ENCODE measurements at regions not wholly inside any gene's neighbourhood (a gene's known extent, or its start where the extent isn't known, plus 50 kb on each side); places are given as distances from the start of the nearest gene placed in this dataset.

DNA sequence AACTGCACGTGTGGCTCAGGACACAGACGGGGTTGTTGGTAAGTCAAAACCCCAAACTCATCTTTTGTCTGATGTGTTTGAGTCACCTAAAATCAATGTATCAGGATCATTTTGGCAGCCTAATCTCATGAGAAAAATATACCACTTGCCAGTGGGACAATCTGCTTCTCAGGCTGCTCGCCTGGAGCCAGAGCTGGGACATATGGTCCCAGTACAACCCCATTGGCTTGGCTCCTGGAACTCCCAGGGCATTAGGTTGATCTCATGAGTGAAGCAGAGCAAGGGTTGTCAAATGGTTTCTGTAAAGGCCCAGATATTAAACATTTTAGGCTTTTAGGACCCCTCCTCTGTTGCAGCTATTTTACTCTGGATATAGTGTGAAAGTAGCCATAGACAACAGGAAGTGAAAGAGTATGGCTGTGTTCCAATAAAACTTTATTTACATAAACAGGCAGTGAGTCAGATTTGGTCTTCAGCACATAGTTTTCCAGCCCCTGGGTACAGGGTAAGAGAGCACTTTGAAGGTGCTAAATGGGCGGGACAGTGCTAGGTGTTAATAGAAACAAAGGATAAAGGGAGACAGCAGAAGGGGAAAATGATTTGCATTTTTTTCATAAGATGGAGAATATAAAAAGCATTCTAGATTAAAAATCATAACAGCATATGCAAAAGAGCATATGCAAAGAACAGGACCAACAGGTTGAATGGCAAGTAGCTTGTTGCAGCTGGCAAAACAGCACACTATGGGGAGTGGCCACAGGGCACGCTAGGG, 290.8 kb downstream of the KCNS3 start:
- Histone ChIP-seq H3K36me3 (ENCODE audit: control insufficient read depth, insufficient read depth, low read length) (no peaks in the 10 kb centered on the region), H3K4me3 (ENCODE audit: low read depth, low read length) (no peak overlapping the region), H3K27me3 (ENCODE audit: control insufficient read depth, insufficient read depth, low read length) (no peaks in the 10 kb centered on the region)
- TF ChIP-seq, protein P1, sequence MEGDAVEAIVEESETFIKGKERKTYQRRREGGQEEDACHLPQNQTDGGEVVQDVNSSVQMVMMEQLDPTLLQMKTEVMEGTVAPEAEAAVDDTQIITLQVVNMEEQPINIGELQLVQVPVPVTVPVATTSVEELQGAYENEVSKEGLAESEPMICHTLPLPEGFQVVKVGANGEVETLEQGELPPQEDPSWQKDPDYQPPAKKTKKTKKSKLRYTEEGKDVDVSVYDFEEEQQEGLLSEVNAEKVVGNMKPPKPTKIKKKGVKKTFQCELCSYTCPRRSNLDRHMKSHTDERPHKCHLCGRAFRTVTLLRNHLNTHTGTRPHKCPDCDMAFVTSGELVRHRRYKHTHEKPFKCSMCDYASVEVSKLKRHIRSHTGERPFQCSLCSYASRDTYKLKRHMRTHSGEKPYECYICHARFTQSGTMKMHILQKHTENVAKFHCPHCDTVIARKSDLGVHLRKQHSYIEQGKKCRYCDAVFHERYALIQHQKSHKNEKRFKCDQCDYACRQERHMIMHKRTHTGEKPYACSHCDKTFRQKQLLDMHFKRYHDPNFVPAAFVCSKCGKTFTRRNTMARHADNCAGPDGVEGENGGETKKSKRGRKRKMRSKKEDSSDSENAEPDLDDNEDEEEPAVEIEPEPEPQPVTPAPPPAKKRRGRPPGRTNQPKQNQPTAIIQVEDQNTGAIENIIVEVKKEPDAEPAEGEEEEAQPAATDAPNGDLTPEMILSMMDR (IDR thresholded peaks at IDR 0.05; ENCODE audit: insufficient read depth, low read length, poor library complexity, severe bottlenecking) = no peak
- DNase-seq (ENCODE audit: low read depth) = no peak

DNA sequence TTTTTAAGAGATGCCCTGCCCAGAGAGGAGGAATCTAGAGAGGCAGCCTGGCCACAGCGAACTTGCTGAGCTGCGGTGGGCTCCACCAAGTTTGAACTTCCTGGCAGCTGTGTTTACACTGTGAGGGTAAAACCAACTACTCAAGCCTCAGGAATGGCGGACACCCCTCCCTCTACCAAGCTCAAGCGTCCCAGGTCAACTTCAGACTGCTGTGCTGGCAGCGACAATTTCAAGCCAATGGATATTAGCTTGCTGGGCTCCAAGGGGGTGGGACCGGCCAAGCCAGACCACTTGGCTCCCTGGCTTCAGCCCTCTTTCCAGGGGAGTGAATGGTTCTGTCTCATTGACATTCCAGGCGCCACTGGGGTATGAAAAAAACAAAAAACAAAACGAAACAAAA, 289.4 kb downstream of the KCNS3 start:
- no peaks in the 10 kb centered on the region for H3K27me3 ChIP-seq (ENCODE audit: control insufficient read depth, insufficient read depth, low read length)
- no peak overlapping the region for H3K4me3 ChIP-seq (ENCODE audit: low read depth, low read length)
- DNase-seq (ENCODE audit: low read depth) = no peak
- H3K36me3 ChIP-seq (ENCODE audit: control insufficient read depth, insufficient read depth, low read length) = no peaks in the 10 kb centered on the region
- TF ChIP-seq, protein P1 (IDR thresholded peaks at IDR 0.05; ENCODE audit: insufficient read depth, low read length, poor library complexity, severe bottlenecking) = no peak

DNA sequence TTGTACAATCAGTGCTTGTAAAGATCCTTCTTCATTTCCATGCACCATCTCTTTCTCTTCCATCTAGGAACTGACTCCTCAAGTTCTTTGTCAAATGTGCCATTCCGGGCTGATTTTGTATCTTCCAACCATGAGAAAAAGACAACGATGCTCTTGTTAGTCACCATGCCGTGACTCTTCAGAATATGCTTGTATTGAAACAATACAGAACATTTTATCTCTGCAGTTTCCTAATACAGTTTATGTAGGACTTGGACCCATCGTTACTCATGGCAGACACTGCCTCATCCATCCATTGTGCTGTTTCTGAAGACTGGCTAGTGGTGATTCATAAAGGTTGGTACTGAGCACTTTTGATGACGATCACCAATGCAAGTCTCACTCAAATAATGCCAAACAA, 283.2 kb downstream of the KCNS3 start:
- TF ChIP-seq, protein P1 (IDR thresholded peaks at IDR 0.05; ENCODE audit: insufficient read depth, low read length, poor library complexity, severe bottlenecking) = no peak
- DNase-seq (ENCODE audit: low read depth) = no peak
- Histone ChIP-seq H3K4me3 (ENCODE audit: low read depth, low read length) (no peak overlapping the region), H3K36me3 (ENCODE audit: control insufficient read depth, insufficient read depth, low read length) (no peaks in the 10 kb centered on the region), H3K27me3 (ENCODE audit: control insufficient read depth, insufficient read depth, low read length) (no peaks in the 10 kb centered on the region)

DNA sequence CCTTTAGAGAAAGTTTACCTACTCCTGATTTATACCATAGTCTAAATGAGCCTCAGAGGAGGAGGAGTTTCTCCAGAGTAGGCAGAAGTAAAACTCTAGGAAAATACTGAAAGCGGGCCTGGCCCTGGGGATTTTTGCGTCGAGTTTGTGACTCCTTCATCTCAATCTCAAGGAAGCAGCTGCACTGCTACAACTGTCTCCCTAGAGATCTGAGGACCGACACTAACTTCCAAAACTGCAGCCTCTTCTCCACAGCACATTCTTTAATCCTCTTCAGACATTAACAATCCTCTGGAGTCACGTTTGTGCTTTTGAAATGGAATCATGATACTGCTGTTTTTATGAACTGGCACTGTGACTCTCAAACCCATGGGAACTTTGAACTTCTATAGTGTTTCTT, 281.4 kb downstream of the KCNS3 start:
- Histone ChIP-seq H3K4me3 (ENCODE audit: low read depth, low read length) (no peak overlapping the region), H3K36me3 (ENCODE audit: control insufficient read depth, insufficient read depth, low read length) (no peaks in the 10 kb centered on the region), H3K27me3 (ENCODE audit: control insufficient read depth, insufficient read depth, low read length) (no peaks in the 10 kb centered on the region)
- no peak for DNase-seq (ENCODE audit: low read depth)
- TF ChIP-seq, protein P1 (IDR thresholded peaks at IDR 0.05; ENCODE audit: insufficient read depth, low read length, poor library complexity, severe bottlenecking) = no peak

DNA sequence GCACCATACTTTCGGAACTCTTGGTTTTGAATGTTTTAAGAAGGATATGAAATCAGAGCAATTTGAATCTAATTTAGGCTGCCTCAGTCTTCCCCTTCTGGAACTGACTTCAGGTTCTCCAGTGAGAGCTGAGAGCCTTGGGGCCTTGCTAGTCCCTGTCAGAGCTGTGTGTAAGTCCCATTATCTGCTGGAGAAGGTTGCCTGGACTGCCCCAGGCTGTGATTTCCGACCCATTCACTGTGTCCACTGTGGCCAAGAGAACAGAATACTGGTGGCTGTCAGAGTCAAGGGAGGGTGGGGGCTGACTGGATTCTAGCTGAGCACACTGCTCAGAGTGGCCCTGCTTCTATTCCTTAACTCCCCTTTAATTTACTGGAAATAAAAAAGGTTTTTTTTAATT, 278.0 kb downstream of the KCNS3 start:
- Histone ChIP-seq H3K4me3 (ENCODE audit: low read depth, low read length) (no peak overlapping the region), H3K36me3 (ENCODE audit: control insufficient read depth, insufficient read depth, low read length) (no peaks in the 10 kb centered on the region), H3K27me3 (ENCODE audit: control insufficient read depth, insufficient read depth, low read length) (no peaks in the 10 kb centered on the region)
- TF ChIP-seq, protein P1 (IDR thresholded peaks at IDR 0.05; ENCODE audit: insufficient read depth, low read length, poor library complexity, severe bottlenecking) = no peak
- no peak for DNase-seq (ENCODE audit: low read depth)

DNA sequence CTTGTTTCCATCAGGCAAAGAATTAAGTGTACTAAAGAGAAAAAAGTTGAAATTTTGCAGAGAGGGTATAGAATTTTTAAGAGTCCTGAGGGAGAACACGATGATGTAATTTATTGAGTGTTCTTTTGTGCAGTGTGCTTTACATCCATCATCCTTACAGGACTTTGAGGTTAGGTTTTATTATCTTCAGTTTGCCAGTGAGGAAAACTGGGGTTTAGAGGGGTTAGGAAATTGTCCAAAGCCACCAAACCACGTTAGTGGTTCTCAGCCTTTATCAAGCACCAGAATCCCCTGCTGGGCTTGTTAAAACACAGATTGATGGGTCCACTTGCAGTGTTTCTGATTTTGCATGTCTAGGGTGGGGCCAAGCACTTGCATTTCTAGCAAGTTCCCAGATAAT, 277.5 kb downstream of the KCNS3 start:
- TF ChIP-seq, protein P1 (IDR thresholded peaks at IDR 0.05; ENCODE audit: insufficient read depth, low read length, poor library complexity, severe bottlenecking) = no peak
- Histone ChIP-seq H3K4me3 (ENCODE audit: low read depth, low read length) (no peak overlapping the region), H3K27me3 (ENCODE audit: control insufficient read depth, insufficient read depth, low read length) (no peaks in the 10 kb centered on the region), H3K36me3 (ENCODE audit: control insufficient read depth, insufficient read depth, low read length) (no peaks in the 10 kb centered on the region)
- no peak for DNase-seq (ENCODE audit: low read depth)
